Transverse colon (tissue), 3 donors: ENCODE measurements at regions not wholly inside any gene's neighbourhood (a gene's known extent, or its start where the extent isn't known, plus 50 kb on each side); places are given as distances from the start of the nearest gene placed in this dataset.

Experiments
- EP300 ChIP-seq: sonication (generic); formaldehyde crosslinking; IDR thresholded peaks from one replicate; pipeline ENCODE4 v1.6.1; 2017; ENCODE audit warnings: antibody characterized with exemption, low read depth
- TF ChIP-seq, protein P1 (sequence below), 5 experiments: fragments of 200-600 bp in 3 of 5; fragments of 450-650 bp in 2 of 5; sonication (generic) in 3 of 5; IDR thresholded peaks; 1 replicate in 2 of 5; 2 replicates in 3 of 5; pipeline ENCODE4 v1.5.1; 2016 to 2017; ENCODE audit warnings: antibody characterized with exemption in 5 of 5, inconsistent platforms in 3 of 5, mild to moderate bottlenecking in 2 of 5, moderate library complexity in 1 of 5

DNA sequence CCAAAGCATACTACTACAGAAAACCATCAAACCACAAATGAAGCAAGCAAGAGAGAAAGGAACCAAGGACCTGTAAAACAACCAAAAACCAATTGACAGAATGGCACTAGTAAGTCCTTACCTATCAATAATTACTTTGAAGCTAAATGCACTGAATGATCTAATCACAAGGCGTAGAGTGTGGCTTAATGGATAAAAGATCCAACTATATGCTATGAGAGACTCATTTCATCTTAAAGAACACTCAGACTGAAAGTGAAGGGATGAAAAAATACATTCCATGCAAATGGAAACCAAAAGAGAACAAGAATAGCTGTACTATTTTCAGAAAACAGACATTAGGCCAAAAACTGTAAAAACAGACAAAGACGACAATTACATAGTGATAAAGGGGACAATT lies 70.7 kb downstream of the CRPPA start:
- TF ChIP-seq, protein P1, sequence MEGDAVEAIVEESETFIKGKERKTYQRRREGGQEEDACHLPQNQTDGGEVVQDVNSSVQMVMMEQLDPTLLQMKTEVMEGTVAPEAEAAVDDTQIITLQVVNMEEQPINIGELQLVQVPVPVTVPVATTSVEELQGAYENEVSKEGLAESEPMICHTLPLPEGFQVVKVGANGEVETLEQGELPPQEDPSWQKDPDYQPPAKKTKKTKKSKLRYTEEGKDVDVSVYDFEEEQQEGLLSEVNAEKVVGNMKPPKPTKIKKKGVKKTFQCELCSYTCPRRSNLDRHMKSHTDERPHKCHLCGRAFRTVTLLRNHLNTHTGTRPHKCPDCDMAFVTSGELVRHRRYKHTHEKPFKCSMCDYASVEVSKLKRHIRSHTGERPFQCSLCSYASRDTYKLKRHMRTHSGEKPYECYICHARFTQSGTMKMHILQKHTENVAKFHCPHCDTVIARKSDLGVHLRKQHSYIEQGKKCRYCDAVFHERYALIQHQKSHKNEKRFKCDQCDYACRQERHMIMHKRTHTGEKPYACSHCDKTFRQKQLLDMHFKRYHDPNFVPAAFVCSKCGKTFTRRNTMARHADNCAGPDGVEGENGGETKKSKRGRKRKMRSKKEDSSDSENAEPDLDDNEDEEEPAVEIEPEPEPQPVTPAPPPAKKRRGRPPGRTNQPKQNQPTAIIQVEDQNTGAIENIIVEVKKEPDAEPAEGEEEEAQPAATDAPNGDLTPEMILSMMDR (IDR thresholded peaks at IDR 0.05) = no peak
- TF ChIP-seq EP300 = no peak
